HK-2 (cell line): ENCODE measurements at regions not wholly inside any gene's neighbourhood (a gene's known extent, or its start where the extent isn't known, plus 50 kb on each side); places are given as distances from the start of the nearest gene placed in this dataset.

Experiments used
- DNase-seq: peaks from one replicate; pipeline ENCODE4 v3.0.0-alpha.2; 2018; ENCODE audit not compliant: unreplicated experiment

GRCh38 chrX:30504309-30504708 is 73.3 kb downstream of the TASL start:
- DNase-seq = no peak

DNA sequence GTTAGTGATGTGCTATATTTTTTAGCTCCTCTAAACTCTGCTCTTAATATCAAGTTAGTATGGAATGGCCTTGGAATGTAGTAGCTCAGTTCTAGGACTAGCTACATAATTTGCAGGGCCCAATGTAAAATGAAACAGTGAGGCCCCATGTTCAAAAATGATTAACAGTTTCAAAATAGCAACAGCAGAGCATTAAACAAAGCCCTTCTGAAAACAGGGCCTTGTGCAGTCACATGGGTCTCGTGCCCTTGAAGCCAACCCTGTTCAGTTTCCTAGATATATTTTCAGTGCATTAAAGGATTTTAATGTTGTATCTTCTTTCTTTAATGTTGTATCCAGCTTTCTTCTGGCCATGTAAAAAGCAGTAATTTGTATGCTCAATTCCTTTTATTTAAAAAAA is 82.1 kb downstream of the TASL start:
- DNase-seq = no peak

DNA sequence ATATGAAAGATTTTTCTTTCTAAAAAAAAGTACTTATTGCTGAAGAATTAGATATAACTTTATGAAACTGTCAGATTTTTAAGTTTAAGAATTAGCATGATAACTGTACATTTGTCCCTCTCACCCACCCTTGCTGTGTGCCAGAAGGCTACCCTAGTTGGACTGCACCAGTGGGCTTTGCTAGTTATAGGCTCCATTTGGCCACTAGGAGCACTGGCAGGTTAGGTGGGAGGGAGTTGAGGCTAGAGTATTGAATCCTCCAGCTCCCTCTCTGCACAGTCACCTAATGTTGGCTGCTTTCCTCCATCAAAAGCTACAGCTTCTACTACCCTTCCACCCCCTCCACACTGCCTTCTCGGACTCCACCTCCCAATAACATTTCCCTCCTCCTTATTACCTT is 84.2 kb downstream of the TASL start:
- DNase-seq = no peak

DNA sequence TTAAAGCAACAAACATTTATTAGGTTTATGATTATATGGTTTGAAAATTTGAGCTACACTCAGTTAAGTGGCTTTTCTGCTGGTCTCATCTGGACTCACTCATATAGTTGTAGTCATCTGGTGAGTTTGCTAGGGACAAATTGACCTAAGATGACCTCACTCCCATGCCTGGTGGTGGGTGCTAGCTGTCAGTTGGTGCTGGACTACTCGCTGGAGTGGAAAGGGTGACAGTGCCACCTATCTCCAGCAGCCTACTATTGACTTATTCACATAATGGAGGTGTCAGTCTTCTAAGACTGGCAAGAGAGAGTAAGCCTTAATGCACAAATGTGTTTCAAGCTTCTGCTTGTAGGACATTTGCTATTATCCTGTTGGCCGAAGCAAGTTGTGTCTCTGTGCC is 88.2 kb downstream of the TASL start:
- peak; percentile 8 for DNase-seq

DNA sequence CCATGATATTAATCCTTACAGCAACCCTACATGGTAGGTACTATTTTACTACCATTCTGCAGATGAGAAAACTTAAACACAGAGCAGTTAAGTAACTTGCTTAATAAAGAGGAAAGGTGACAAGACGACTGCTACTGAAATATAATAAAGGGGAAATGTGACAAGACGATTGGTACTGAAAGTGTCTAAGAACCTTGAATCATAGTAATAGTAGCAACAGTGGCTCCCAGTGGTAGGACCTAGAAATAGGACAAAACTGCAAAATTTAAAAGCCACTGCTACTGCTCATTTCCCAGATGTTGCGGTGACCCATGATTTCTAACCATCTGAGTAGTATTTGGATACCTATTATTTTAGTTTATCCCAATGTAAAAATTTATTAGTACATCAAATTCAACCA is 89.5 kb downstream of the TASL start:
- DNase-seq = no peak

- DNase-seq = no peak
Observed at GRCh38 chrX:30483996-30484395, 93.6 kb downstream of the TASL start.

- DNase-seq = no peak
Observed at GRCh38 chrX:30468471-30468870, 109.1 kb downstream of the TASL start.
